Astrocyte (in vitro differentiated cells and primary cell): ENCODE measurements at regions not wholly inside any gene's neighbourhood (a gene's known extent, or its start where the extent isn't known, plus 50 kb on each side); places are given as distances from the start of the nearest gene placed in this dataset.

ENCODE experiments used
- DNase-seq: peaks from one replicate; pipeline ENCODE4 v3.0.0-alpha.2; 2010; ENCODE audit warnings: low read depth
- FAIRE-seq: peaks from 2 replicates; lab custom pipeline; 2011; peaks lifted over from hg19 to GRCh38; lab: Jason Lieb, UNC
- H2AFZ ChIP-seq: 2 replicates; pipeline ENCODE4 v1.6.0; 2012; ENCODE audit warnings: low read depth, low read length, inconsistent platforms
- H3K27ac ChIP-seq: 2 replicates; pipeline ENCODE4 v1.5.1; 2011; ENCODE audit warnings: low read depth, low read length, inconsistent platforms
- H3K27me3 ChIP-seq: 2 replicates; pipeline ENCODE4 v1.6.0; 2011; ENCODE audit warnings: low read length, inconsistent platforms; ENCODE audit not compliant: insufficient read depth
- H3K36me3 ChIP-seq: 2 replicates; pipeline ENCODE4 v1.5.1; 2011; ENCODE audit warnings: low read length, inconsistent platforms; ENCODE audit not compliant: insufficient read depth
- H3K4me1 ChIP-seq: 2 replicates; pipeline ENCODE4 v1.5.1; 2011; ENCODE audit warnings: low read length, inconsistent platforms; ENCODE audit not compliant: insufficient read depth
- H3K4me2 ChIP-seq: 2 replicates; pipeline ENCODE4 v1.6.0; 2012; ENCODE audit warnings: low read length, inconsistent platforms
- H3K4me3 ChIP-seq: 2 replicates; pipeline ENCODE4 v1.5.1; 2011; ENCODE audit warnings: low read depth, mild to moderate bottlenecking, low read length, inconsistent platforms; ENCODE audit not compliant: insufficient read depth
- H3K79me2 ChIP-seq: 2 replicates; pipeline ENCODE4 v1.6.0; 2012; ENCODE audit warnings: mild to moderate bottlenecking, low read length, inconsistent platforms; ENCODE audit not compliant: insufficient read depth
- H3K9ac ChIP-seq: 2 replicates; pipeline ENCODE4 v1.6.0; 2012; ENCODE audit warnings: mild to moderate bottlenecking, low read length, inconsistent platforms
- H3K9me3 ChIP-seq: 2 replicates; pipeline ENCODE4 v1.5.1; 2012; ENCODE audit warnings: low read depth, mild to moderate bottlenecking, low read length, inconsistent platforms; ENCODE audit not compliant: insufficient read depth
- H4K20me1 ChIP-seq: 2 replicates; pipeline ENCODE4 v1.6.0; 2012; ENCODE audit warnings: low read length, inconsistent platforms; ENCODE audit not compliant: insufficient read depth
- H3K27ac Mint-ChIP-seq: one replicate; pipeline ENCODE4 v1.8.0; 2021; ENCODE audit warnings: mild to moderate bottlenecking, mixed read lengths; ENCODE audit not compliant: unreplicated experiment
- H3K27me3 Mint-ChIP-seq: one replicate; pipeline ENCODE4 v1.8.0; 2021; ENCODE audit warnings: low read depth, mixed read lengths; ENCODE audit not compliant: unreplicated experiment
- H3K36me3 Mint-ChIP-seq: one replicate; pipeline ENCODE4 v1.8.0; 2021; ENCODE audit warnings: low read depth, mixed read lengths; ENCODE audit not compliant: unreplicated experiment
- H3K4me1 Mint-ChIP-seq: one replicate; pipeline ENCODE4 v1.8.0; 2021; ENCODE audit warnings: low read depth, mixed read lengths; ENCODE audit not compliant: unreplicated experiment
- H3K4me3 Mint-ChIP-seq: one replicate; pipeline ENCODE4 v1.8.0; 2021; ENCODE audit warnings: mild to moderate bottlenecking, moderate library complexity, mixed read lengths; ENCODE audit not compliant: unreplicated experiment
- H3K9me3 Mint-ChIP-seq: one replicate; pipeline ENCODE4 v1.8.0; 2021; ENCODE audit warnings: mild to moderate bottlenecking, mixed read lengths; ENCODE audit not compliant: unreplicated experiment
- CTCF ChIP-seq: IDR thresholded peaks from 2 replicates; pipeline ENCODE4 v1.5.1; 2011; ENCODE audit warnings: low read depth, mild to moderate bottlenecking, inconsistent platforms, low read length, moderate library complexity; ENCODE audit not compliant: insufficient read depth
- EZH2 ChIP-seq: IDR thresholded peaks from 2 replicates; pipeline ENCODE4 v1.6.1; 2012; ENCODE audit warnings: mild to moderate bottlenecking, low read length, inconsistent platforms; ENCODE audit not compliant: insufficient read depth

DNA sequence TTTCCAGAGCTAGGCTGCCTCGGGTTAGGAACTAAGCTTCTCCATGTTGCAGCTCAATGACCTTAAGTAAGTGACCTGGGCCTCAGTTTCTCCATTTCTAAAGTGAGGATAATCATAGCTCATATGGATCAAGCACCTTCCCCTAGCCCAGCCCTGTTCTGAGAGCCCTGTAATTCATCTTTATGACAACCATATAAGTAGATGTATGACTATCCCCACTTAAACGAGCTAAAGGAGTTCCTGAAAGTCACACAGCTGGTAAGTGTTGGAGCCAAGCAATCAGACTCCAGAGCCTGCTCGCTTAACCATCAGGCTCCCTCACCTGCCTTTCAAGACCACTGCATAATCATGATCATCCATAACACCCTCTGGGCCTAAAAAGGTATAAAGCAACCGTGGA, 135.4 kb downstream of the SP3 start:
- FAIRE-seq: no peak
- Histone ChIP-seq H3K4me3 (no peak overlapping the region), H3K79me2 (no peaks in the 10 kb centered on the region), H3K4me2 (no peak overlapping the region), H3K27me3 (peaks cover 2% of the 10 kb centered on the region), H2AFZ (no peak overlapping the region), H3K27ac (no peak overlapping the region), H4K20me1 (no peaks in the 10 kb centered on the region), H3K36me3 (no peaks in the 10 kb centered on the region), H3K9me3 (no peaks in the 10 kb centered on the region), H3K4me1 (peaks cover 9% of the 10 kb centered on the region), H3K9ac (no peak overlapping the region)
- peaks cover 13% of the 10 kb centered on the region for H3K4me1 Mint-ChIP-seq
- H3K27me3 Mint-ChIP-seq: no peaks in the 10 kb centered on the region
- DNase-seq: no peak
- no peaks in the 10 kb centered on the region for H3K36me3 Mint-ChIP-seq
- TF ChIP-seq EZH2 (no peak), CTCF (no peak)
- H3K27ac Mint-ChIP-seq: no peak overlapping the region
- H3K4me3 Mint-ChIP-seq: no peak overlapping the region
- H3K9me3 Mint-ChIP-seq: peaks cover under 1% of the 10 kb centered on the region

GRCh38 chr2:173830170-173830569, 135.0 kb downstream of the SP3 start:
- TF ChIP-seq EZH2 (no peak), CTCF (no peak)

GRCh38 chr2:173831312-173832229, 133.6 kb downstream of the SP3 start:
- no peak overlapping the region for H3K9ac ChIP-seq
- H3K27ac ChIP-seq: no peak overlapping the region
- no peaks in the 10 kb centered on the region for H4K20me1 ChIP-seq
- H3K27me3 ChIP-seq: peaks cover 2% of the 10 kb centered on the region
- Mint-ChIP-seq H3K27me3 (no peaks in the 10 kb centered on the region), H3K4me3 (no peak overlapping the region), H3K36me3 (no peaks in the 10 kb centered on the region), H3K27ac (no peak overlapping the region), H3K4me1 (peaks cover 13% of the 10 kb centered on the region), H3K9me3 (peaks cover 3% of the 10 kb centered on the region)
- H3K4me1 ChIP-seq: peaks cover 9% of the 10 kb centered on the region
- no peak for TF ChIP-seq CTCF
- H3K4me3 ChIP-seq: no peak overlapping the region
- peak overlapping the region; percentile 53 for H2AFZ ChIP-seq
- no peaks in the 10 kb centered on the region for H3K79me2 ChIP-seq
- no peak for FAIRE-seq
- H3K9me3 ChIP-seq: no peaks in the 10 kb centered on the region
- peak; percentile 12 for DNase-seq
- H3K4me2 ChIP-seq: peak overlapping the region; percentile 20
- H3K36me3 ChIP-seq: no peaks in the 10 kb centered on the region

More at GRCh38 chr2:173830170-173830569, 135.0 kb downstream of the SP3 start:
- no peaks in the 10 kb centered on the region for H4K20me1 ChIP-seq
- no peak overlapping the region for H2AFZ ChIP-seq
- Mint-ChIP-seq H3K36me3 (no peaks in the 10 kb centered on the region), H3K4me3 (no peak overlapping the region), H3K27ac (no peak overlapping the region), H3K27me3 (no peaks in the 10 kb centered on the region), H3K4me1 (peaks cover 13% of the 10 kb centered on the region), H3K9me3 (peaks cover 3% of the 10 kb centered on the region)
- H3K4me2 ChIP-seq: no peak overlapping the region
- no peak overlapping the region for H3K27ac ChIP-seq
- DNase-seq (no peak), FAIRE-seq (no peak)
- no peaks in the 10 kb centered on the region for H3K9me3 ChIP-seq
- H3K4me1 ChIP-seq: peaks cover 9% of the 10 kb centered on the region
- H3K9ac ChIP-seq: no peak overlapping the region
- H3K27me3 ChIP-seq: peaks cover 2% of the 10 kb centered on the region
- no peaks in the 10 kb centered on the region for H3K79me2 ChIP-seq
- H3K36me3 ChIP-seq: no peaks in the 10 kb centered on the region
- H3K4me3 ChIP-seq: no peak overlapping the region
